ENCODE measurements at regions not wholly inside any gene's neighbourhood (a gene's known extent, or its start where the extent isn't known, plus 50 kb on each side); places are given as distances from the start of the nearest gene placed in this dataset.

DNA sequence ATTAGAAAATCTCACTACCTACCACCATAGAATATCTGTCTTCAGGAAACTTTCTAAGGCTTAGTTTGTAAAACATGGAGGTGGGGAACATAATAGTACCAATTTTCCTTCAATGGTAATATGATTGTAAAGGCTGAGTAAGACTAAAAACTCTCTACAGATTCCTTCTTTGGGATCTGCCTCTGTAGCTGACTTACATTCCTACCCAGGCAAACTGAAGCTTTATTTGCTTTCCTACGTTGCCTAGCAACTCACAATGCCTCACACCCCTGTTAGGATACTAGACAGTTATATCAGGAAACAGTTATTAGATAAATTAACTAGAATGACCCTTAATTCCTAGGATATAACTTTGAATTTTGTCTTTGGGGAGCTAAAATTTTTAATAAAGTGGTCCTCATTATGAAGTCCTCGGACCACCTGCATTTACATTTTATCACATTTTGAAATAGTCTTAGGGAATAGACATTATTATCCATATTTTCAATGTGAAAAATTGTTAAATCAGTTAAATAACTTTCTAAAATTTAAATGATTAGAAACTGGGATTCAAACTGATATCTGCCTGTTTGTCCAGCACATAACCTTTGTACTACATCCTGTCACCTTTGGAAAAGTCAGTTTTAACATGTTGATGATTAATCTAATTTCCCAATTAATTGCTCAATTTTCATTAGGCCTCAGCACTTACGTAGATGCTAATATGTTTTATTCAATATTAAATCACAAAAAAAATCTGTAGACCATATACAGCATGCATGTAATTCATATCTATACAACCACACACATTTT lies 591.4 kb downstream of the RNF144B start:
- Histone ChIP-seq H3K36me3 (replicated peaks; ENCODE audit: insufficient read depth, low read length) (no peaks in the 10 kb centered on the region), H3K27ac (ENCODE audit: low read length) (no peak overlapping the region)

DNA sequence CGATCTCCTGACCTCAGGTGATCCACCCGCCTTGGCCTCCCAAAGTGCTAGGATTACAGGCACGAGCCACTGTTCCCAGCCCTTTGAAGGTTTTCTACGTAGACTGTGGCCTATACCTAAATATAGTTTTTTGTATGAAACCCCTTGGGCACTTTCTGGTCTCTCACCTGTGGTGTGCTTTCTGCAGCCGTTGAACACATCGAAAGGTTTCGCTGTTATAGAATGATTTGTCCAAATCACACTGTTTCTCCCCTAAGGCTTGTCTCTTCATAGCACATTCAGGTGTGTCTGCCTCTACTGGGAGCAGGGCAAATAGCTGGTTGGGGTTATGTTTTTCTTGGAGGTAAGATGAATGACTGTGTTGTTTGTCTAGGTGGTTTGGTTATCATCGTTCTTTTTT lies 597.9 kb downstream of the RNF144B start:
- TF ChIP-seq EZH2 (optimal IDR thresholded peaks at IDR 0.05; ENCODE audit: low read depth, low read length), result no peak
- no peak for TF ChIP-seq EZH2phosphoT487 (IDR thresholded peaks at IDR 0.05; ENCODE audit: low read length)
- TF ChIP-seq, protein P1, sequence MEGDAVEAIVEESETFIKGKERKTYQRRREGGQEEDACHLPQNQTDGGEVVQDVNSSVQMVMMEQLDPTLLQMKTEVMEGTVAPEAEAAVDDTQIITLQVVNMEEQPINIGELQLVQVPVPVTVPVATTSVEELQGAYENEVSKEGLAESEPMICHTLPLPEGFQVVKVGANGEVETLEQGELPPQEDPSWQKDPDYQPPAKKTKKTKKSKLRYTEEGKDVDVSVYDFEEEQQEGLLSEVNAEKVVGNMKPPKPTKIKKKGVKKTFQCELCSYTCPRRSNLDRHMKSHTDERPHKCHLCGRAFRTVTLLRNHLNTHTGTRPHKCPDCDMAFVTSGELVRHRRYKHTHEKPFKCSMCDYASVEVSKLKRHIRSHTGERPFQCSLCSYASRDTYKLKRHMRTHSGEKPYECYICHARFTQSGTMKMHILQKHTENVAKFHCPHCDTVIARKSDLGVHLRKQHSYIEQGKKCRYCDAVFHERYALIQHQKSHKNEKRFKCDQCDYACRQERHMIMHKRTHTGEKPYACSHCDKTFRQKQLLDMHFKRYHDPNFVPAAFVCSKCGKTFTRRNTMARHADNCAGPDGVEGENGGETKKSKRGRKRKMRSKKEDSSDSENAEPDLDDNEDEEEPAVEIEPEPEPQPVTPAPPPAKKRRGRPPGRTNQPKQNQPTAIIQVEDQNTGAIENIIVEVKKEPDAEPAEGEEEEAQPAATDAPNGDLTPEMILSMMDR (IDR thresholded peaks at IDR 0.05; ENCODE audit: low read length), result peak; percentile 32; the same call in 1 of the 2 replicates
- peak; percentile 83 for DNase-seq
- peaks cover 17% of the 10 kb centered on the region for H3K4me1 ChIP-seq (ENCODE audit: low read length)

More for the DNA sequence above, 591.4 kb downstream of the RNF144B start:
- no peak overlapping the region for H3K9ac ChIP-seq (ENCODE audit: low read length)
- H3K4me2 ChIP-seq (ENCODE audit: low read depth, low read length), result no peak overlapping the region
- H3K4me1 ChIP-seq (ENCODE audit: low read length), result no peaks in the 10 kb centered on the region
- no peaks in the 10 kb centered on the region for H4K20me1 ChIP-seq (ENCODE audit: insufficient read depth, low read length)
- no peaks in the 10 kb centered on the region for H3F3A ChIP-seq (ENCODE audit: insufficient read depth, low read length)
- no peaks in the 10 kb centered on the region for H3K27me3 ChIP-seq (replicated peaks; ENCODE audit: insufficient read depth, low read length)
- H3K9me3 ChIP-seq (replicated peaks; ENCODE audit: insufficient read depth, low read length), result no peaks in the 10 kb centered on the region
- no peak for DNase-seq
- TF ChIP-seq EZH2 (optimal IDR thresholded peaks at IDR 0.05; ENCODE audit: low read depth, low read length) (no peak), EZH2phosphoT487 (IDR thresholded peaks at IDR 0.05; ENCODE audit: low read length) (no peak)
- TF ChIP-seq, protein P1 (IDR thresholded peaks at IDR 0.05; ENCODE audit: low read length), result no peak
- no peak overlapping the region for H3K4me3 ChIP-seq (ENCODE audit: low read length)
- no peaks in the 10 kb centered on the region for H3K79me2 ChIP-seq (ENCODE audit: low read length)
- no peaks in the 10 kb centered on the region for H3K9me2 ChIP-seq (replicated peaks; ENCODE audit: insufficient read depth, low read length)
- H2AFZ ChIP-seq (ENCODE audit: low read length), result no peak overlapping the region

DNA sequence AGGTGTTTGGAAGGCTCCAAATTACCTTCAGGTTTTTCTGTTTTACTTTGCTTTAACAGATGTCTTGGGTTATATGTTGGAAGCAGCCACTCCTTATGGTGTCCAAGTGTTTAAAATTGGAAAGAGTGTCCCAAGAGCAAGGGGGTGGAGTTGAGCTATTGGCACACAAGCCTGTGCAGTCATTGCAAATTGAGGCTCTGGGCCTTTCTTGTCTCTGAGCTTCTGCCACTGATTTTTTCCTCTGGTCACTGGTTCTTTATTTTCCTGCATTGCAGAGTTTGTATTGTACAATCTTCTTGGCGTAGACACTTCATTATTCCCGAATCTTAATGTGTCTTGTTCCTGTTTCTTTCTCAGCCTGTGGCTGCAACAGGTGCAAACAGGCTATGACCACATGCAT lies 598.8 kb downstream of the RNF144B start:
- Histone ChIP-seq H3K4me2 (ENCODE audit: low read depth, low read length) (peak overlapping the region; percentile 24), H3K36me3 (replicated peaks; ENCODE audit: insufficient read depth, low read length) (no peaks in the 10 kb centered on the region), H3K4me1 (ENCODE audit: low read length) (peaks cover 17% of the 10 kb centered on the region), H3K79me2 (ENCODE audit: low read length) (no peaks in the 10 kb centered on the region), H3K27me3 (replicated peaks; ENCODE audit: insufficient read depth, low read length) (no peaks in the 10 kb centered on the region), H3F3A (ENCODE audit: insufficient read depth, low read length) (peaks cover 9% of the 10 kb centered on the region), H3K27ac (ENCODE audit: low read length) (peak overlapping the region; percentile 78), H3K9me3 (replicated peaks; ENCODE audit: insufficient read depth, low read length) (no peaks in the 10 kb centered on the region), H4K20me1 (ENCODE audit: insufficient read depth, low read length) (no peaks in the 10 kb centered on the region), H3K4me3 (ENCODE audit: low read length) (no peak overlapping the region), H3K9ac (ENCODE audit: low read length) (peak overlapping the region; percentile 10; the same call in 1 of the 2 replicates), H2AFZ (ENCODE audit: low read length) (no peak overlapping the region), H3K9me2 (replicated peaks; ENCODE audit: insufficient read depth, low read length) (no peaks in the 10 kb centered on the region)
- peak; percentile 6 for DNase-seq
- TF ChIP-seq EZH2phosphoT487 (IDR thresholded peaks at IDR 0.05; ENCODE audit: low read length) (no peak), EZH2 (optimal IDR thresholded peaks at IDR 0.05; ENCODE audit: low read depth, low read length) (no peak)
- TF ChIP-seq, protein P1 (IDR thresholded peaks at IDR 0.05; ENCODE audit: low read length), result no peak

More for the DNA sequence above, 597.9 kb downstream of the RNF144B start:
- Histone ChIP-seq H3K9me3 (replicated peaks; ENCODE audit: insufficient read depth, low read length) (no peaks in the 10 kb centered on the region), H3K9me2 (replicated peaks; ENCODE audit: insufficient read depth, low read length) (no peaks in the 10 kb centered on the region), H3K27ac (ENCODE audit: low read length) (peak overlapping the region; percentile 78), H3K4me3 (ENCODE audit: low read length) (no peak overlapping the region), H3K9ac (ENCODE audit: low read length) (peak overlapping the region; percentile 10; the same call in 1 of the 2 replicates), H3K4me2 (ENCODE audit: low read depth, low read length) (peak overlapping the region; percentile 24; the same call in 1 of the 2 replicates), H3K27me3 (replicated peaks; ENCODE audit: insufficient read depth, low read length) (no peaks in the 10 kb centered on the region), H3F3A (ENCODE audit: insufficient read depth, low read length) (peaks cover 9% of the 10 kb centered on the region), H3K79me2 (ENCODE audit: low read length) (no peaks in the 10 kb centered on the region), H3K36me3 (replicated peaks; ENCODE audit: insufficient read depth, low read length) (no peaks in the 10 kb centered on the region), H4K20me1 (ENCODE audit: insufficient read depth, low read length) (no peaks in the 10 kb centered on the region), H2AFZ (ENCODE audit: low read length) (no peak overlapping the region)

All from MM.1S (cell line).